H9 (cell line): ENCODE measurements at regions not wholly inside any gene's neighbourhood (a gene's known extent, or its start where the extent isn't known, plus 50 kb on each side); places are given as distances from the start of the nearest gene placed in this dataset.

ENCODE experiments used
- DNase-seq: peaks from one replicate; pipeline ENCODE4 v3.0.0-alpha.2; 2017
- H2AFZ ChIP-seq: one replicate; pipeline ENCODE4 v1.6.1; 2013; ENCODE audit warnings: mild to moderate bottlenecking, low read length, control low read depth, moderate library complexity
- H2AK5ac ChIP-seq: 2 replicates; pipeline ENCODE4 v1.6.1; 2013; ENCODE audit warnings: low read length, control low read depth, mixed read lengths; ENCODE audit not compliant: insufficient read length
- H2BK120ac ChIP-seq: one replicate; pipeline ENCODE4 v1.6.1; 2013; ENCODE audit warnings: low read depth, mild to moderate bottlenecking, low read length, control low read depth, inconsistent platforms; ENCODE audit not compliant: poor library complexity, severe bottlenecking
- H2BK12ac ChIP-seq: 2 replicates; pipeline ENCODE4 v1.6.1; 2013; ENCODE audit warnings: low read length, control low read depth, mixed read lengths, low read depth; ENCODE audit not compliant: insufficient read length
- H2BK15ac ChIP-seq: 2 replicates; pipeline ENCODE4 v1.6.1; 2013; ENCODE audit warnings: low read depth, low read length, control low read depth
- H2BK20ac ChIP-seq: one replicate; pipeline ENCODE4 v1.6.1; 2013; ENCODE audit warnings: low read depth, mild to moderate bottlenecking, low read length, control low read depth, inconsistent platforms; ENCODE audit not compliant: poor library complexity, severe bottlenecking
- H2BK5ac ChIP-seq: 2 replicates; pipeline ENCODE4 v1.6.1; 2013; ENCODE audit warnings: low read length, control low read depth, mixed read lengths; ENCODE audit not compliant: insufficient read length
- H3K14ac ChIP-seq: 2 replicates; pipeline ENCODE4 v1.6.1; 2013; ENCODE audit warnings: low read length, control low read depth; ENCODE audit not compliant: insufficient read depth
- H3K18ac ChIP-seq: 2 replicates; pipeline ENCODE4 v1.6.1; 2013; ENCODE audit warnings: low read depth, mild to moderate bottlenecking, mixed read lengths, low read length, control low read depth; ENCODE audit not compliant: insufficient read length
- H3K23ac ChIP-seq: 2 replicates; pipeline ENCODE4 v1.6.1; 2013; ENCODE audit warnings: low read length, control low read depth, mixed read lengths, low read depth; ENCODE audit not compliant: insufficient read length
- H3K23me2 ChIP-seq: 2 replicates; pipeline ENCODE4 v1.6.1; 2013; ENCODE audit warnings: low read depth, mild to moderate bottlenecking, mixed read lengths, low read length, control low read depth; ENCODE audit not compliant: insufficient read length, poor library complexity, severe bottlenecking
- H3K27ac ChIP-seq: 2 replicates; pipeline ENCODE4 v1.5.1; 2013; ENCODE audit warnings: low read length, control low read depth, mixed read lengths, low read depth; ENCODE audit not compliant: insufficient read length
- H3K27me3 ChIP-seq: 2 replicates; pipeline ENCODE4 v1.6.1; 2013; ENCODE audit warnings: low read length, control low read depth, inconsistent platforms; ENCODE audit not compliant: insufficient read depth
- H3K4ac ChIP-seq: 2 replicates; pipeline ENCODE4 v1.6.1; 2013; ENCODE audit warnings: low read depth, mild to moderate bottlenecking, control low read depth, inconsistent platforms, low read length, moderate library complexity
- H3K4me1 ChIP-seq: 2 replicates; pipeline ENCODE4 v1.6.1; 2013; ENCODE audit warnings: low read length, control low read depth, inconsistent platforms; ENCODE audit not compliant: insufficient read depth
- H3K4me2 ChIP-seq: 2 replicates; pipeline ENCODE4 v1.6.1; 2013; ENCODE audit warnings: low read length, control low read depth, mixed read lengths; ENCODE audit not compliant: insufficient read length, insufficient read depth
- H3K56ac ChIP-seq: 2 replicates; pipeline ENCODE4 v1.6.1; 2013; ENCODE audit warnings: low read depth, mild to moderate bottlenecking, mixed read lengths, low read length, control low read depth; ENCODE audit not compliant: insufficient read length
- H3K79me1 ChIP-seq: 2 replicates; pipeline ENCODE4 v1.6.1; 2013; ENCODE audit warnings: low read depth, mild to moderate bottlenecking, moderate library complexity, low read length, control low read depth, inconsistent platforms; ENCODE audit not compliant: insufficient read depth, poor library complexity, severe bottlenecking
- H3K79me2 ChIP-seq: 2 replicates; pipeline ENCODE4 v1.6.1; 2013; ENCODE audit warnings: low read length, control low read depth, inconsistent platforms; ENCODE audit not compliant: insufficient read depth
- H3K9ac ChIP-seq: 2 replicates; pipeline ENCODE4 v1.6.1; 2013; ENCODE audit warnings: low read length, control low read depth, mixed read lengths; ENCODE audit not compliant: insufficient read length; ENCODE audit errors: extremely low read depth
- H3K9me3 ChIP-seq: one replicate; pipeline ENCODE4 v1.6.1; 2013; ENCODE audit warnings: low read depth, low read length, inconsistent platforms; ENCODE audit not compliant: control insufficient read depth
- H3T11ph ChIP-seq: one replicate; pipeline ENCODE4 v1.6.1; 2013; ENCODE audit warnings: mild to moderate bottlenecking, low read length, control low read depth, inconsistent platforms
- H4K20me1 ChIP-seq: one replicate; pipeline ENCODE4 v1.6.1; 2013; ENCODE audit not compliant: control insufficient read depth, insufficient read length, insufficient read depth
- H4K5ac ChIP-seq: 2 replicates; pipeline ENCODE4 v1.6.1; 2013; ENCODE audit warnings: low read depth, mild to moderate bottlenecking, mixed read lengths, low read length, control low read depth; ENCODE audit not compliant: insufficient read length
- H4K8ac ChIP-seq: replicated peaks from 2 replicates; pipeline ENCODE4 v1.6.1; 2013; ENCODE audit warnings: low read length, control low read depth, mixed read lengths, low read depth; ENCODE audit not compliant: insufficient read length
- H4K91ac ChIP-seq: 2 replicates; pipeline ENCODE4 v1.6.1; 2013; ENCODE audit warnings: low read depth, mild to moderate bottlenecking, moderate library complexity, mixed read lengths, low read length, control low read depth; ENCODE audit not compliant: insufficient read length
- H3K27ac Mint-ChIP-seq, 3 experiments: 2 replicates in 2 of 3; 3 replicates in 1 of 3; pipeline ENCODE4 v1.8.0; 2020 to 2021; ENCODE audit warnings: mixed read lengths in 3 of 3, mild to moderate bottlenecking in 1 of 3, moderate library complexity in 1 of 3
- H3K27me3 Mint-ChIP-seq: 2 replicates; pipeline ENCODE4 v1.8.0; 2021; ENCODE audit warnings: low read depth, mild to moderate bottlenecking, moderate library complexity, mixed read lengths
- H3K36me3 Mint-ChIP-seq, 3 experiments: 2 replicates in 2 of 3; 3 replicates in 1 of 3; pipeline ENCODE4 v1.8.0; 2020 to 2021; ENCODE audit warnings: low read depth in 3 of 3, mixed read lengths in 3 of 3; ENCODE audit not compliant: insufficient read depth in 1 of 3
- H3K4me1 Mint-ChIP-seq, 2 experiments: 2 replicates each; pipeline ENCODE4 v1.8.0; 2020; ENCODE audit warnings: mixed read lengths in 2 of 2
- H3K4me3 Mint-ChIP-seq, 2 experiments: 2 replicates in 1 of 2; 3 replicates in 1 of 2; pipeline ENCODE4 v1.8.0; 2020 to 2021; ENCODE audit warnings: mild to moderate bottlenecking in 2 of 2, mixed read lengths in 2 of 2, moderate library complexity in 1 of 2
- H3K9me3 Mint-ChIP-seq, 2 experiments: 2 replicates in 1 of 2; 3 replicates in 1 of 2; pipeline ENCODE4 v1.8.0; 2020; ENCODE audit warnings: mild to moderate bottlenecking in 2 of 2, mixed read lengths in 2 of 2, moderate library complexity in 1 of 2
- CTCF ChIP-seq: fragments of 200-600 bp; sonication (generic); conservative IDR thresholded peaks from 3 replicates; pipeline ENCODE4 v1.8.0; 2021; ENCODE audit warnings: antibody characterized with exemption, mild to moderate bottlenecking
- WGBS: extraction: QIAGEN DNeasy Blood & Tissue Kit; methylation state at CpG from one replicate; pipeline ENCODE4 v1.1.7; 2013; ENCODE audit warnings: missing lambda C conversion rate, low lambda C conversion rate, mixed read lengths; ENCODE audit not compliant: insufficient read length; ENCODE audit errors: extremely low coverage; 5-methylcytosine and 5-hydroxymethylcytosine counted together

- no peaks in the 10 kb centered on the region for H3K4me1 Mint-ChIP-seq
- no peak overlapping the region for H4K5ac ChIP-seq
- H3K23me2 ChIP-seq: no peaks in the 10 kb centered on the region
- H3K14ac ChIP-seq: no peak overlapping the region
- H2BK15ac ChIP-seq: no peak overlapping the region
- peaks cover 0 to 2% (median 0%) of the 10 kb centered on the region in 3 experiments; a peak in 1 of 7 replicates for H3K36me3 Mint-ChIP-seq
- H4K8ac ChIP-seq: no peak overlapping the region
- H3K79me2 ChIP-seq: no peaks in the 10 kb centered on the region
- no peak overlapping the region for H3K4me3 Mint-ChIP-seq
- H2BK120ac ChIP-seq: no peak overlapping the region
- no peaks in the 10 kb centered on the region for H3K4me1 ChIP-seq
- no peak overlapping the region for H2BK12ac ChIP-seq
- no peak overlapping the region for H3K56ac ChIP-seq
- H3K23ac ChIP-seq: no peak overlapping the region
- no peaks in the 10 kb centered on the region for H3K9me3 ChIP-seq
- no peaks in the 10 kb centered on the region for H3K27me3 ChIP-seq
- no peak overlapping the region for H2AFZ ChIP-seq
- H2BK5ac ChIP-seq: no peak overlapping the region
- no CpG with 5 or more reads among the region's 1 CpG for WGBS
- no peak overlapping the region for H2BK20ac ChIP-seq
- no peaks in the 10 kb centered on the region for H4K20me1 ChIP-seq
- no peak overlapping the region for H3K27ac Mint-ChIP-seq
- DNase-seq: no peak
- H3K27me3 Mint-ChIP-seq: no peaks in the 10 kb centered on the region; the same call in 1 of the 2 replicates
- H2AK5ac ChIP-seq: no peak overlapping the region
- H3K18ac ChIP-seq: no peak overlapping the region
- no peak overlapping the region for H3T11ph ChIP-seq
- no peak for TF ChIP-seq CTCF
- H3K4ac ChIP-seq: no peak overlapping the region
- H3K9me3 Mint-ChIP-seq: peaks cover 0 to 3% of the 10 kb centered on the region in 2 experiments; a peak in 1 of 5 replicates
- H3K79me1 ChIP-seq: no peaks in the 10 kb centered on the region
- H3K27ac ChIP-seq: no peak overlapping the region
- H3K9ac ChIP-seq: no peak overlapping the region
- no peak overlapping the region for H4K91ac ChIP-seq
- H3K4me2 ChIP-seq: no peak overlapping the region
Measured at GRCh38 chr20:40572251-40572650, 116.8 kb downstream of the MAFB start.
